ENCODE measurements at regions not wholly inside any gene's neighbourhood (a gene's known extent, or its start where the extent isn't known, plus 50 kb on each side); places are given as distances from the start of the nearest gene placed in this dataset.

DNA sequence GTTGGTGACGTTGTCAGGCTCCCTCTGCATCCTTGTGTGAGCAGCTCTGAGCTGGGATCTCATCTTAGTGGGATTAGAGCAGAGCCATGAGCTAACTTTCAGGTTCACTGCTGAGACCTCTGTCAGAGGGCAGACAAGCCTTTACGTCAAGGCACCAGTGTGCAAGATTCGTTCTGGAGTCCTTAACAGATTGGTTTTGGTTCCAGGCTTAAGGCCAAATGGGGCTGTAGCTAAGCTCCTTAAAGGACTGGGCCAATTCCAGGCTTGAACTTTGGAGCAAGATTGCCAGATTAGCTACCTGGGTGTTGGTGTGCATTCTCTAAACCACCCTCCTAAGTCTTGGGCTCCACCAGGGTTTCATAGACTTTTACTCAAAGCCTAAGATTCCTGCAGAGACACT lies 52.6 kb upstream of the PDC start:
- H3K4me1 ChIP-seq: no peaks in the 10 kb centered on the region
- H3K27ac ChIP-seq: no peak overlapping the region
- WGBS, 2 donors: 94 to 100% methylated on average over 2 to 3 of the region's 3 CpGs
- no peaks in the 10 kb centered on the region for H3K27me3 ChIP-seq
- DNase-seq (ENCODE audit: low spot score in 2 of 2): no peak
- no peaks in the 10 kb centered on the region for H3K9me3 ChIP-seq
- no peak overlapping the region for H3K4me3 ChIP-seq
- H3K36me3 ChIP-seq: peaks cover 0 to 22% (median 0%) of the 10 kb centered on the region in 3 donors
- TF ChIP-seq EP300 (IDR thresholded peaks at IDR 0.05): no peak
- TF ChIP-seq POLR2A (IDR thresholded peaks at IDR 0.05): no peak
- TF ChIP-seq, protein P1, sequence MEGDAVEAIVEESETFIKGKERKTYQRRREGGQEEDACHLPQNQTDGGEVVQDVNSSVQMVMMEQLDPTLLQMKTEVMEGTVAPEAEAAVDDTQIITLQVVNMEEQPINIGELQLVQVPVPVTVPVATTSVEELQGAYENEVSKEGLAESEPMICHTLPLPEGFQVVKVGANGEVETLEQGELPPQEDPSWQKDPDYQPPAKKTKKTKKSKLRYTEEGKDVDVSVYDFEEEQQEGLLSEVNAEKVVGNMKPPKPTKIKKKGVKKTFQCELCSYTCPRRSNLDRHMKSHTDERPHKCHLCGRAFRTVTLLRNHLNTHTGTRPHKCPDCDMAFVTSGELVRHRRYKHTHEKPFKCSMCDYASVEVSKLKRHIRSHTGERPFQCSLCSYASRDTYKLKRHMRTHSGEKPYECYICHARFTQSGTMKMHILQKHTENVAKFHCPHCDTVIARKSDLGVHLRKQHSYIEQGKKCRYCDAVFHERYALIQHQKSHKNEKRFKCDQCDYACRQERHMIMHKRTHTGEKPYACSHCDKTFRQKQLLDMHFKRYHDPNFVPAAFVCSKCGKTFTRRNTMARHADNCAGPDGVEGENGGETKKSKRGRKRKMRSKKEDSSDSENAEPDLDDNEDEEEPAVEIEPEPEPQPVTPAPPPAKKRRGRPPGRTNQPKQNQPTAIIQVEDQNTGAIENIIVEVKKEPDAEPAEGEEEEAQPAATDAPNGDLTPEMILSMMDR (IDR thresholded peaks at IDR 0.05): no peak

DNA sequence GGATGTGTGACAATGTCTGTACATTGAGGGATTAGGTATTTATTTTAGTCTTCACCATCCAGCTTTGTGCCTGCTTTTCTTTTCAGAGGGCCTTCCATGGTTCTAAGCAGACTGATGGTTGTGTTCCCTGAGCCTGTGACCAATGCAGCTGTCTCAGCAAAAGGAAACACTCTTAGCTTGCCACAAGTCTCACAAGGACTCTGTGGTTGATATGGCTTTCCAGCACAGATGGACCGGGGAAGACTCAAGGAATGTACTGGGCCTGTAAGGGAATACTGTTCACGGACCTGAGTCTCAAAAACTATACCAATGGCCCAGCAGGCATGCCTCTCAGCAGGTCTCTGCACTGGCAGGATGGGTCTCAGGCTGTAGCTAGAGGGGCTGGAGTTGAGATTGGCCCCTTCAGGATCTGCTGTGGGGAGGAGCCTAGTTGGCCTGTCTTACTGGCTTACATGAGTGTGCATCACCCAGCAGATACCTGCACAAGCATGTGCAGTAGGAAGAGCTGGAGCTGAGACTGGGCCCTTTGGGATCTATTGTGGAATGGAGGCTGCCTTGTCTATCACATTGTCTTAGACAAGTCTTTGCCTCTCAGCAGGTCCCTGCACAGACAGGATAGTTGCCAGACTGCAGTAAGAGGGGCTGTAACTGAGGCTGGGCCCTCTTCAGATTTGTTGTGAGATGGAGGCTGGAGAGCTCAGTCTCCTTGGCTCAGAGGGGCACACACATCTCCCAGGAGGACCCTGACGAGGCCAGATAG lies 52.0 kb upstream of the PDC start:
- 85 to 91% methylated on average over 3 of the region's 3 CpGs for whole genome bisulfite sequencing, 2 donors
- H3K27ac ChIP-seq: no peak overlapping the region
- H3K36me3 ChIP-seq: peaks cover 0 to 22% (median 0%) of the 10 kb centered on the region in 3 donors
- TF ChIP-seq, protein P1 (IDR thresholded peaks at IDR 0.05): no peak
- TF ChIP-seq POLR2A (IDR thresholded peaks at IDR 0.05): no peak
- H3K4me3 ChIP-seq: no peak overlapping the region
- H3K27me3 ChIP-seq: no peaks in the 10 kb centered on the region
- DNase-seq (ENCODE audit: low spot score in 2 of 2): no peak
- no peaks in the 10 kb centered on the region for H3K4me1 ChIP-seq
- peaks cover 0 to 5% (median 0%) of the 10 kb centered on the region in 4 donors for H3K9me3 ChIP-seq

DNA sequence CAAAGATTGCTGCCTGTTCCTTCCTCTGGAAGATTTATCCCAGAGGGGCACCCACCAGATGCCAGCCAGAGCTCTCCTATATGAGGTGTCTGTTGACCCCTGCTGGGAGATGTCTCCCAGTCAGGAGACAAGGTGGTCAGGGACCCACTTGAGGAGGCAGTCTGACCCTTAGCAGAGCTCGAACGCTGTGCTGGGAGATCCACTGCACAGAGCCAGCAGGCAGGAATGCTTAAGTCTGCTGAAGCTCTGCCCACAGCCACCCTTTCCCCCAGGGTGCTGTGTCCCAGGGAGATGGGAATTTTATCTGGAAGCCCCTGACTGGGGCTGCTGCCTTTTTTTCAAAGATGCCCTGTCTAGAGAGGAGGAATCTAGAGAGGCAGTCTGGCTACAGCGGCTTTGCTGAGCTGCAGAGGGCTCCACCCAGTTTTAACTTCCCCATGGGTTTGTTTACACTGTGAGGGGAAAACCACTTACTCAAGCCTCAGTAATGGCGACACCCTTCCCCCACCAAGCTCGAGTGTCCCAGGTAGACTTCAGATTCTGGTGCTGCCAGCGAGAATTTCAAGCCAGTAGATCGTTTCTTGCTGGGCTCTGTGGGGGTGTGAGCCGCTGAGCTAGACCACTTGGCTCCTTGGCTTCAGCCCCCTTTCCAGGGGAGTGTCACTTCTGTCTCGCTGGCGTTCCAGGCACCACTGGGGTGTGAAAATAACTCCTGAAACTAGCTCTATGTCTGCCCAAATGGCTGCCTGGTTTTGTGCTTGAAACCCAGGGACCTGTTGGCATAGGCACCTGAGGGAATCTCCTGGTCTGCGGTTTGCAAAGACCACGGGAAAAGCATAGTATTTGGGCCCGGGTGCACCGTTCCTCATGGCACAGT lies 51.1 kb upstream of the PDC start:
- DNase-seq (ENCODE audit: low spot score in 2 of 2): no peak
- Histone ChIP-seq H3K27me3 (no peaks in the 10 kb centered on the region), H3K4me1 (no peaks in the 10 kb centered on the region), H3K4me3 (no peak overlapping the region), H3K27ac (no peak overlapping the region), H3K9me3 (peaks cover 0 to 10% (median 0%) of the 10 kb centered on the region in 4 donors), H3K36me3 (peaks cover 0 to 22% (median 0%) of the 10 kb centered on the region in 3 donors)
- WGBS, 2 donors: 75 to 76% methylated on average over 14 of the region's 14 CpGs
- TF ChIP-seq, protein P1 (IDR thresholded peaks at IDR 0.05): no peak
- no peak for TF ChIP-seq POLR2A (IDR thresholded peaks at IDR 0.05)
- no peak for TF ChIP-seq EP300 (IDR thresholded peaks at IDR 0.05)
